ENCODE measurements at regions not wholly inside any gene's neighbourhood (a gene's known extent, or its start where the extent isn't known, plus 50 kb on each side); places are given as distances from the start of the nearest gene placed in this dataset.

GRCh38 chr2:21234001-21234400, 110.2 kb downstream of the TDRD15 start:
- TF ChIP-seq YY1 (IDR thresholded peaks at IDR 0.05; ENCODE audit: insufficient read depth, insufficient read length) = no peak
- no peak for TF ChIP-seq SUZ12 (IDR thresholded peaks at IDR 0.05; ENCODE audit: extremely low read depth, insufficient read depth, insufficient read length)
